NCI-H146 (cell line): ENCODE measurements at regions not wholly inside any gene's neighbourhood (a gene's known extent, or its start where the extent isn't known, plus 50 kb on each side); places are given as distances from the start of the nearest gene placed in this dataset.

ENCODE experiments used
- DNase-seq: peaks from one replicate; lab custom pipeline; 2025; lab: John Stamatoyannopoulos, UW

- no peak for DNase-seq
Observed at GRCh38 chr22:47374901-47375575, 612.6 kb downstream of the TBC1D22A start.

- no peak for DNase-seq
Observed at GRCh38 chr22:47374273-47374771, 611.9 kb downstream of the TBC1D22A start.

DNA sequence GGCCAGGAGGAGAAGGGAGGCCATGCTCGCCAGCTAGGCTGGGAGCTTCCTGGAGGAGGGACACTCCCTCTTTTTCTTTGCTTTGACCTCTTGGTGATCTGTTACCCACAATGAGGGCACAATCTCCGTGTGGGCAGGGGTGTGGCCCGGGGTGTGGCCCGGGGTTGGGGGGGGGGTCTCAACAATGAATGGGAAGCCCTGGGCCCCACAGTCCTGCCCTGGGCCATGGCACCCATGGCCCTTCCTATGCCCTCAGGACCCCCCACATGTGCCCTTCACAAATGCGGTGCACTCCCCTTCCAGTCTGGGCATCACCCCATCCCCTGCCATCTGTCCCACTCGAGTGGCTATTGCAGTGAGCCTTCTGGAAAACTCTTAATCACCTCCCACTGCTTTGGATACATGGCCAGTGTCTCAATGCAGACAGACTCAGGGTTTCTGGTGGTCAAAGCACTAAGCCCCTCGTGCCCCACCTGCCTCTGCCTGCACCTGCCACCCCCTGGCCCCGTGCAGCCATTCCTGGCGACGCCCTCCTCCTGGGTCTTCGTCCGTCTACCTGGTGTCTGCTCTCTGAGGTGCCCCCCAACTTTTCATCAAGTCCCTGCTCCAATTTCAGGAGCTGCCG lies 611.3 kb downstream of the TBC1D22A start:
- no peak for DNase-seq

DNA sequence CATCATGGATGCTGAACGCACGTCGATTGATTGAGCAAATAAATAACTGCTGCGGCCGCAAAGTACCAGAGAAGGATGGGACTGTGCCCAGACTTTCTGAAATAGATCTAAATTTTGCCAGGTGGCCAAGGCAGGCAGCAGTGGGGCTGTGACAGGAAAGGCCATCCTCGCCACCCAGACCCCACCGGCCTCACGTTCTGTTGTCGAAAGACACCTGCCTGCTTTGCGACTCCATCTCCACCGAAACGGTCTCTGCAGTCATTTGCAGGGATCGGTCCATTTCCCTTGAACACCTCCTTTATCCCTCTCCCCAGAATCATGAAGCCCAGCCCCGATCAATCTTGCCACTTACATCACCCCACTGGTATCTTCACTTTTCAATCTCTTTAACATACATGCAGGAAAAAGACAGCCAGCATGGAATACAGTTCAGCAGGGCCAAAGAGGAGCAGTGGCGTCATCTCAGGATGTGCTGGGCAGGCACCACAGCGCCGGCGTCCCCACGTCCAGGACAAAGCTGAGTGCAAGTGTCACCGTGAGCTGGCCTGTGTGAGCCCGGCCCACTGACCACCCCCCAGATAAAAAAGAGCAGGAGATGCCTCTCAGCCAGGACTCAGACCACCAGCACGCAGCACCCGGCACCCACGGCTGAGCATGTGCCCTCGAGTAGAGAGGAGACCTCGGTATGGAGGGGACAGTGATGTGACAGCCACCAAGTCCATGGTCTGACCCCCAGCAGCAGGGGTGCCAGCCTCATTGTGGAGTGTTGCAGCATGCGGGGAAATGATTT lies 610.3 kb downstream of the TBC1D22A start:
- no peak for DNase-seq

- no peak for DNase-seq
Observed at GRCh38 chr22:47372111-47372581, 609.7 kb downstream of the TBC1D22A start.

GRCh38 chr22:47371263-47372090 lies 609.0 kb downstream of the TBC1D22A start:
- no peak for DNase-seq

- no peak for DNase-seq
Observed at GRCh38 chr22:47370448-47371262, 608.2 kb downstream of the TBC1D22A start.

DNA sequence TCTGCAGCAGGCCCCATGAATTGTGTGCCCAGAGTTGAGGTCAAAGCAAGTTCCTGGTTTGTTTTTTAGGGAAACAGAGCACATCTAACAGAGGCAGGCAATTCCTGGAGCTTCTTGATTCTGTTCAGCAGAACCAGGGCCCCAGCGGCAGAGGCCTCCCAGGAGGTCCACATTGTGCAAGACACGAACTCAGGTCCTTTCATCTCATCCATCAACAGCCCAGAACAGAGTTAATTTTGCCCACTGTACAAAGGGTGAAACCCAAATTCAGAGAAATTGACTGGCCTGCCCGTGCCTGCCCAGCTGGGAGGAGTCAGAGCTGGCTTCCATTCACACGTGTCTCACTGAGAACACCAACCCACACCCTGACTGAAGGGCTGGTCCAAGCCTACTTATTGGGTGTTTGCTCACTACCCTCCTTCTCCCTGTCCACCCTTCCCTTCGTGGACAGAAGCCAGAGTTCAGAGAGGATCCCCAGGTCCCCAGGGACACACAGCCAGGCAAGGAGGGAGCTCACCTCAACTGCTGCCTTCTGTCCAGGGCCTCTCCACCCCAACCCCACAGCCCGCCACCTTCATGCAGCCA lies 607.1 kb downstream of the TBC1D22A start:
- no peak for DNase-seq

DNA sequence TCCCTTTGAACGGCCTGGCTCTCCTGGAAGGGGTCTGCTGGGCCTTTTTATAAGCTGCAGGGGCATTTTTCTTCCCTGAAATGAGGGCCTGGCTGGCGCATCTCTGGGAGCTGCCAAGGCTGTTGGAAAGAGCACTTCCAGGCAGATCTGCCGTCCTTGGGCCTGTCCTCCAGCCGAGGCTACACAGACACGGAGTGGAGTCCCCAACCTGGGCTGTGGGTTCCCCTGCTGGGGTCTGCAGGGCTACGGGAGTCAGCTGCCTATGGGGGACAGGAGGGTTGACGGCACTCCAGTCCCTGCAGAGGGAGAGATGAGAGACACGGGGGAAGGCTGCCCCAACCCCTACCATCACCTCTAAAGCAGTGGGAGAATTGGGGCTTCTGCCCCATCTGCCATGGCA lies 606.6 kb downstream of the TBC1D22A start:
- DNase-seq = no peak

GRCh38 chr22:47367993-47368945 lies 605.8 kb downstream of the TBC1D22A start:
- DNase-seq = no peak

DNA sequence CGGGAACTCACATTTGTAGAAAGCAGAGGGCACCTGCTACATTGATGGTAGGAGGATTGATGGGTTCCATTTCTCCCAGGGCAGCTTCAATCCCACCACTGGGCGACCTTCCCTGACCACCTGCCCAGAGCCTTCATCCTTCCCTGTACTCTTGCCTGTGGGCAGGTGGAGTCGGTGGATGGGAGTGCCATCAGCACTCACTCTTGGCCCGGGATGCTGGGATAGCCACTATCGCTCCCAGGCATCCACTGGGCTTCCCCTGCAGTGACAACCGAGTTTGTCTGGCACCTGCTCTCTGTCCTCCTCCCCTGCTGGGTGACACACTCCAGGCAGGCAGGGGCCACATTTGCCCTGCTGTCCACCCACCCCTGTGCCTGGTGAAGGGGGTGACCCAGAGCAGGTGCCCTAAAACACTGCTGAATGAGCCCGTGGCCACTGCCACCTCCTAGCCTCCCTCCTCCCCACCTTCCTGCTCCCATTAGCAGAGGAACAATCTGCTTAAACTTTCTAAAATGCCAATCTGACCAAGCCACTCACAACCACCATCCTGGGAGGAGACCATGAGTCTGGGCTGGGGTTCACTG lies 604.7 kb downstream of the TBC1D22A start:
- no peak for DNase-seq

- DNase-seq = no peak
Observed at GRCh38 chr22:47366026-47366767, 603.7 kb downstream of the TBC1D22A start.

GRCh38 chr22:47361247-47361646 lies 598.8 kb downstream of the TBC1D22A start:
- no peak for DNase-seq

DNA sequence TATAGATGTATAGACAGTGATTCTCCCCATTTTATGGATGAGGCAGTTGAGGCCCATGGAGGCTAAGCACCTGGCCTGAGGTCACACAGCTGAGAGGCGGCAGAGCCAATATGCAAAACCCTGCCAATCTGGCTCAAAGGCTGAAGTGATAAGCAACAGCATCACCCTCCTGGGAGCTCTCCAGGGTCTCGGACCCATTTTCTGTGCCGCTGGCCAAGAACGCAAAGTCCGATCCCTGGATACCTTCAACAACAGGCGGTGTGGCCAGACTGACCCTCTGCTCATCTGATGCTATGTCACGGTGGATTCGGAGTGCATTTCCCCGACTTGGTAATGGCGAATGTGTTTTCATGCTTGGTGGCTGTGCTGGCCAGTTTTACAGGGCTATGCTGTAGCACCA lies 595.0 kb downstream of the TBC1D22A start:
- no peak for DNase-seq

DNA sequence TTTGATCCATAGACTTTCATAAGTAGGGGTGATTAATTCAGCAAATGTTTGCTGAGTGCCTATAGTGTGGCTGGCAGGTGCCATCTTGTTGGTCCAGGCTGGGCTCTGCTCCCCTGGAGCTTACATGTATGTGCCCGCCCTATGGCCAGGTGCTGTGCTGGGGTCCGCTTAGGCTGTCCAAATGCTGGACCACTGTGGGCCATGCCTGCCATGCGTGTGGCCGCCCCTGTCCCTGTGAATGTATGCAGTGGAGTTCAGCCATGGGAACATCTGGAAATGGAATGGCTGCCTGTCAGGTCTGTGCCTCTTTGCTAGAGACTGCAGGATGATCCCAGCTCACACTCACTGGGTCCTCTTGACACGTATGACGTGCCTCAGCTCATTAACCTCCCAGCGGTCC lies 594.6 kb downstream of the TBC1D22A start:
- DNase-seq = no peak

GRCh38 chr22:47356511-47357011 lies 594.1 kb downstream of the TBC1D22A start:
- no peak for DNase-seq

GRCh38 chr22:47355776-47356510 lies 593.5 kb downstream of the TBC1D22A start:
- no peak for DNase-seq

- no peak for DNase-seq
Observed at GRCh38 chr22:47355388-47355725, 592.9 kb downstream of the TBC1D22A start.
